Transverse colon (tissue), 3 donors: ENCODE measurements at regions not wholly inside any gene's neighbourhood (a gene's known extent, or its start where the extent isn't known, plus 50 kb on each side); places are given as distances from the start of the nearest gene placed in this dataset.

Source experiments
- CTCF ChIP-seq, 5 experiments: fragments of 200-600 bp in 3 of 5; fragments of 450-650 bp in 2 of 5; sonication (generic) in 3 of 5; IDR thresholded peaks; 1 replicate in 2 of 5; 2 replicates in 3 of 5; pipeline ENCODE4 v1.5.1; 2016 to 2017; ENCODE audit warnings: antibody characterized with exemption in 5 of 5, inconsistent platforms in 3 of 5, mild to moderate bottlenecking in 2 of 5, moderate library complexity in 1 of 5
- EP300 ChIP-seq: sonication (generic); formaldehyde crosslinking; IDR thresholded peaks from one replicate; pipeline ENCODE4 v1.6.1; 2017; ENCODE audit warnings: antibody characterized with exemption, low read depth

- TF ChIP-seq CTCF (IDR thresholded peaks at IDR 0.05) (no peak), EP300 (no peak)
These were observed 188.1 kb upstream of the CDKN3 start for GRCh38 chr14:54208751-54209150.
